GM21360 (cell line): ENCODE measurements at regions not wholly inside any gene's neighbourhood (a gene's known extent, or its start where the extent isn't known, plus 50 kb on each side); places are given as distances from the start of the nearest gene placed in this dataset.

Experiments used
- ATAC-seq: cut with Tn5 transposase; IDR thresholded peaks from one replicate; pipeline ENCODE4 v1.9.1; 2021; ENCODE audit warnings: mild to moderate bottlenecking, moderate library complexity; ENCODE audit not compliant: unreplicated experiment

GRCh38 chr4:117324851-117325491 lies 239.6 kb upstream of the TRAM1L1 start:
- ATAC-seq, result no peak

- no peak for ATAC-seq
Observed at GRCh38 chr4:117326091-117326490, 240.7 kb upstream of the TRAM1L1 start.

- ATAC-seq, result no peak
Observed at GRCh38 chr4:117327491-117327890, 242.1 kb upstream of the TRAM1L1 start.

GRCh38 chr4:117328333-117328732 lies 243.0 kb upstream of the TRAM1L1 start:
- ATAC-seq, result no peak

GRCh38 chr4:117331817-117332216 lies 246.4 kb upstream of the TRAM1L1 start:
- ATAC-seq, result no peak

- no peak for ATAC-seq
Observed at GRCh38 chr4:117334451-117335188, 249.2 kb upstream of the TRAM1L1 start.

- ATAC-seq, result no peak
Observed at GRCh38 chr4:117357437-117357836, 272.1 kb upstream of the TRAM1L1 start.

GRCh38 chr4:117357866-117358265 lies 272.5 kb upstream of the TRAM1L1 start:
- no peak for ATAC-seq

GRCh38 chr4:117370944-117371668 lies 285.7 kb upstream of the TRAM1L1 start:
- ATAC-seq, result no peak

GRCh38 chr4:117375101-117375500 lies 289.7 kb upstream of the TRAM1L1 start:
- ATAC-seq, result no peak

GRCh38 chr4:117376692-117377091 lies 291.3 kb upstream of the TRAM1L1 start:
- no peak for ATAC-seq

- no peak for ATAC-seq
Observed at GRCh38 chr4:117378942-117379341, 293.6 kb upstream of the TRAM1L1 start.

GRCh38 chr4:117383468-117383867 lies 298.1 kb upstream of the TRAM1L1 start:
- no peak for ATAC-seq

GRCh38 chr4:117385526-117385925 lies 300.1 kb upstream of the TRAM1L1 start:
- ATAC-seq, result no peak

GRCh38 chr4:117387072-117387471 lies 301.7 kb upstream of the TRAM1L1 start:
- ATAC-seq, result no peak

GRCh38 chr4:117400039-117400835 lies 314.9 kb upstream of the TRAM1L1 start:
- ATAC-seq, result no peak

GRCh38 chr4:117412661-117413060 lies 327.3 kb upstream of the TRAM1L1 start:
- ATAC-seq, result no peak

GRCh38 chr4:117417856-117418255 lies 332.5 kb upstream of the TRAM1L1 start:
- no peak for ATAC-seq

- ATAC-seq, result no peak
Observed at GRCh38 chr4:117420948-117421347, 335.6 kb upstream of the TRAM1L1 start.

GRCh38 chr4:117421706-117422105 lies 336.3 kb upstream of the TRAM1L1 start:
- no peak for ATAC-seq

GRCh38 chr4:117422297-117422696 lies 336.9 kb upstream of the TRAM1L1 start:
- ATAC-seq, result no peak
